ENCODE measurements at regions not wholly inside any gene's neighbourhood (a gene's known extent, or its start where the extent isn't known, plus 50 kb on each side); places are given as distances from the start of the nearest gene placed in this dataset.
"Not testable (repeated sequence)": the region's sequence is repeated elsewhere in the genome, so short reads cannot be mapped to it uniquely, and the experiment has no call there.

DNA sequence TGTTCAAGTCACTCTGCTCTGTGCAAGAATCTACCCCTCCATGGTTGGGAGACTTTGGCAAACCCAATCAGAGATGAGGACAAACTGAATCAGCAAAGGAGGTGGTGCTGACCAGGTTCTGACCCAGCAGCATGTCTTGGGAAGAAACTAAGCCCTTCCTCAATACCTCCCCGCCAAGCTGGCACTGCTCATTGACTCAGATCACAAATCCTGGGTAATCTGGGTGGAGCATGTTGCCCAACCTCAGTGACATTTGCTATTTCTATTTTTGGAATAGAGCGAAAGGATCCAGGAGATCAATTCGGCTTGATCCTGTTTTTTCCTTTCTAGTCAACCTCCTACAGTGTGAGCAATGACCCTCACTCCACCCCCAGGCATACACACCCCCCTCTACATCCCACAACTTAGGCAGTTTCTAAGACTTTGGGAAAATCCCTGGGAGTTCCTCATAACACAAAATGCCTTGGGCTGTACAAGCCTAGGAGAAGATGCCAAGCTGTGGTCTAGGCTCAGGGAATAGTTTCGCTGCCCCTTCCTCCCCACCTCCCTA lies 166.8 kb upstream of the KCNJ6 start:
- H3K4me1 ChIP-seq (ENCODE audit: insufficient read depth, low read length): no peaks in the 10 kb centered on the region
- H3K9me3 ChIP-seq (ENCODE audit: insufficient read depth, low read depth, low read length): no peaks in the 10 kb centered on the region
- H3K4me3 ChIP-seq (ENCODE audit: low read length): no peak overlapping the region
- H3K9ac ChIP-seq (ENCODE audit: low read depth, low read length): no peak overlapping the region
- no peaks in the 10 kb centered on the region for H3K27me3 ChIP-seq (ENCODE audit: insufficient read depth, low read length)
- no peak overlapping the region for H3K27ac ChIP-seq (ENCODE audit: low read length)
- H3K36me3 ChIP-seq (ENCODE audit: insufficient read depth, low read depth, low read length): no peaks in the 10 kb centered on the region

GRCh38 chr21:38083535-38083934 lies 167.3 kb upstream of the KCNJ6 start:
- H3K27ac ChIP-seq (ENCODE audit: low read length): no peak overlapping the region
- H3K9ac ChIP-seq (ENCODE audit: low read depth, low read length): no peak overlapping the region
- H3K4me3 ChIP-seq (ENCODE audit: low read length): no peak overlapping the region
- no peaks in the 10 kb centered on the region for H3K36me3 ChIP-seq (ENCODE audit: insufficient read depth, low read depth, low read length)
- no peaks in the 10 kb centered on the region for H3K9me3 ChIP-seq (ENCODE audit: insufficient read depth, low read depth, low read length)
- H3K4me1 ChIP-seq (ENCODE audit: insufficient read depth, low read length): no peaks in the 10 kb centered on the region
- H3K27me3 ChIP-seq (ENCODE audit: insufficient read depth, low read length): no peaks in the 10 kb centered on the region

DNA sequence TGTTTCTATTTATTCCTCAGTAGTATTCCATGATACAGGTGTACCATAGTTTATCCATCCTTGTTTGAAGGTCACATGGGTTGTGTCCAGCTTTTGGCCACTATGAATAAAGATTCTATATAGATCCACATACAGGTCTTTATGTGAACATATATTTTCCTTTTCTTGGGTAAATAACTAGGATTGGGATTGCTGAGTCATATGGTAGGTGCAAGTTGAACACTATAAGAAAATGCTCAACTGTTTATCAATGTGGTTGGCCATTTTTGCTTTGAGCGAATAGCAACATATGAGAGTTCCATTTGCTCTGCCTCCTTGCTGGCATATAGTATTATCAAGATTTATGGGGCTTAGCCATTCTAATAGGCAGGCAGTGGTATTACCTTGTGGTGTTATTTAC lies 170.2 kb upstream of the KCNJ15 start:
- no peaks in the 10 kb centered on the region for H3K9me3 ChIP-seq (ENCODE audit: insufficient read depth, low read depth, low read length)
- H3K36me3 ChIP-seq (ENCODE audit: insufficient read depth, low read depth, low read length): no peaks in the 10 kb centered on the region
- H3K27me3 ChIP-seq (ENCODE audit: insufficient read depth, low read length): no peaks in the 10 kb centered on the region
- no peak overlapping the region for H3K9ac ChIP-seq (ENCODE audit: low read depth, low read length)
- no peak overlapping the region for H3K27ac ChIP-seq (ENCODE audit: low read length)
- no peaks in the 10 kb centered on the region for H3K4me1 ChIP-seq (ENCODE audit: insufficient read depth, low read length)
- no peak overlapping the region for H3K4me3 ChIP-seq (ENCODE audit: low read length)

GRCh38 chr21:38088916-38089762 lies 167.7 kb upstream of the KCNJ15 start:
- no peak overlapping the region for H3K4me3 ChIP-seq (ENCODE audit: low read length)
- H3K9me3 ChIP-seq (ENCODE audit: insufficient read depth, low read depth, low read length): no peaks in the 10 kb centered on the region
- no peak overlapping the region for H3K9ac ChIP-seq (ENCODE audit: low read depth, low read length)
- no peak overlapping the region for H3K27ac ChIP-seq (ENCODE audit: low read length)
- no peaks in the 10 kb centered on the region for H3K27me3 ChIP-seq (ENCODE audit: insufficient read depth, low read length)
- H3K36me3 ChIP-seq (ENCODE audit: insufficient read depth, low read depth, low read length): no peaks in the 10 kb centered on the region
- no peaks in the 10 kb centered on the region for H3K4me1 ChIP-seq (ENCODE audit: insufficient read depth, low read length)

- no peak overlapping the region for H3K4me3 ChIP-seq (ENCODE audit: low read length)
- H3K27me3 ChIP-seq (ENCODE audit: insufficient read depth, low read length): no peaks in the 10 kb centered on the region
- no peaks in the 10 kb centered on the region for H3K36me3 ChIP-seq (ENCODE audit: insufficient read depth, low read depth, low read length)
- H3K9ac ChIP-seq (ENCODE audit: low read depth, low read length): no peak overlapping the region
- no peak overlapping the region for H3K27ac ChIP-seq (ENCODE audit: low read length)
- H3K9me3 ChIP-seq (ENCODE audit: insufficient read depth, low read depth, low read length): no peaks in the 10 kb centered on the region
- H3K4me1 ChIP-seq (ENCODE audit: insufficient read depth, low read length): no peaks in the 10 kb centered on the region
These were observed 167.1 kb upstream of the KCNJ15 start for GRCh38 chr21:38089763-38090046.

DNA sequence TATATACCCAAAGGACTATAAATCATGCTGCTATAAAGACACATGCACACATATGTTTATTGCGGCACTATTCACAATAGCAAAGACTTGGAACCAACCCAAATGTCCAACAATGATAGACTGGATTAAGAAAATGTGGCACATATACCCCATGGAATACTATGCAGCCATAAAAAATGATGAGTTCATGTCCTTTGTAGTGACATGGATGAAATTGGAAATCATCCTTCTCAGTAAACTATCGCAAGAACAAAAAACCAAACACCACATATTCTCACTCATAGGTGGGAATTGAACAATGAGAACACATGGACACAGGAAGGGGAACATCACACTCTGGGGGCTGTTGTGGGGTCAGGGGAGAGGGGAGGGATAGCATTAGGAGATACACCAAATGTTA lies 165.7 kb upstream of the KCNJ15 start:
- not testable (repeated sequence) for H3K9ac ChIP-seq (ENCODE audit: low read depth, low read length); H3K27ac ChIP-seq (ENCODE audit: low read length); H3K27me3 ChIP-seq (ENCODE audit: insufficient read depth, low read length); H3K4me3 ChIP-seq (ENCODE audit: low read length); H3K9me3 ChIP-seq (ENCODE audit: insufficient read depth, low read depth, low read length); H3K36me3 ChIP-seq (ENCODE audit: insufficient read depth, low read depth, low read length); H3K4me1 ChIP-seq (ENCODE audit: insufficient read depth, low read length)

- H3K9me3 ChIP-seq (ENCODE audit: insufficient read depth, low read depth, low read length): no peaks in the 10 kb centered on the region
- H3K27ac ChIP-seq (ENCODE audit: low read length): no peak overlapping the region
- H3K4me1 ChIP-seq (ENCODE audit: insufficient read depth, low read length): no peaks in the 10 kb centered on the region
- no peak overlapping the region for H3K4me3 ChIP-seq (ENCODE audit: low read length)
- no peaks in the 10 kb centered on the region for H3K27me3 ChIP-seq (ENCODE audit: insufficient read depth, low read length)
- no peaks in the 10 kb centered on the region for H3K36me3 ChIP-seq (ENCODE audit: insufficient read depth, low read depth, low read length)
- no peak overlapping the region for H3K9ac ChIP-seq (ENCODE audit: low read depth, low read length)
These were observed 164.7 kb upstream of the KCNJ15 start for GRCh38 chr21:38092051-38092450.

- H3K9ac ChIP-seq (ENCODE audit: low read depth, low read length): no peak overlapping the region
- no peak overlapping the region for H3K27ac ChIP-seq (ENCODE audit: low read length)
- H3K27me3 ChIP-seq (ENCODE audit: insufficient read depth, low read length): no peaks in the 10 kb centered on the region
- H3K36me3 ChIP-seq (ENCODE audit: insufficient read depth, low read depth, low read length): no peaks in the 10 kb centered on the region
- H3K4me3 ChIP-seq (ENCODE audit: low read length): no peak overlapping the region
- no peaks in the 10 kb centered on the region for H3K9me3 ChIP-seq (ENCODE audit: insufficient read depth, low read depth, low read length)
- no peaks in the 10 kb centered on the region for H3K4me1 ChIP-seq (ENCODE audit: insufficient read depth, low read length)
These were observed 161.6 kb upstream of the KCNJ15 start for GRCh38 chr21:38095220-38095619.

- no peak overlapping the region for H3K4me3 ChIP-seq (ENCODE audit: low read length)
- H3K9me3 ChIP-seq (ENCODE audit: insufficient read depth, low read depth, low read length): no peaks in the 10 kb centered on the region
- H3K9ac ChIP-seq (ENCODE audit: low read depth, low read length): no peak overlapping the region
- H3K27me3 ChIP-seq (ENCODE audit: insufficient read depth, low read length): no peaks in the 10 kb centered on the region
- H3K36me3 ChIP-seq (ENCODE audit: insufficient read depth, low read depth, low read length): no peaks in the 10 kb centered on the region
- H3K4me1 ChIP-seq (ENCODE audit: insufficient read depth, low read length): no peaks in the 10 kb centered on the region
- no peak overlapping the region for H3K27ac ChIP-seq (ENCODE audit: low read length)
These were observed 159.0 kb upstream of the KCNJ15 start for GRCh38 chr21:38097789-38098188.

GRCh38 chr21:38112219-38112789 lies 144.5 kb upstream of the KCNJ15 start:
- Histone ChIP-seq H3K4me1 (ENCODE audit: insufficient read depth, low read length) (no peaks in the 10 kb centered on the region), H3K9me3 (ENCODE audit: insufficient read depth, low read depth, low read length) (no peaks in the 10 kb centered on the region; the same call in 1 of the 2 replicates), H3K4me3 (ENCODE audit: low read length) (no peak overlapping the region), H3K36me3 (ENCODE audit: insufficient read depth, low read depth, low read length) (no peaks in the 10 kb centered on the region), H3K27me3 (ENCODE audit: insufficient read depth, low read length) (no peaks in the 10 kb centered on the region), H3K9ac (ENCODE audit: low read depth, low read length) (no peak overlapping the region), H3K27ac (ENCODE audit: low read length) (no peak overlapping the region)

- H3K9me3 ChIP-seq (ENCODE audit: insufficient read depth, low read depth, low read length): no peaks in the 10 kb centered on the region
These were observed 142.0 kb upstream of the KCNJ15 start for GRCh38 chr21:38114717-38115333.

DNA sequence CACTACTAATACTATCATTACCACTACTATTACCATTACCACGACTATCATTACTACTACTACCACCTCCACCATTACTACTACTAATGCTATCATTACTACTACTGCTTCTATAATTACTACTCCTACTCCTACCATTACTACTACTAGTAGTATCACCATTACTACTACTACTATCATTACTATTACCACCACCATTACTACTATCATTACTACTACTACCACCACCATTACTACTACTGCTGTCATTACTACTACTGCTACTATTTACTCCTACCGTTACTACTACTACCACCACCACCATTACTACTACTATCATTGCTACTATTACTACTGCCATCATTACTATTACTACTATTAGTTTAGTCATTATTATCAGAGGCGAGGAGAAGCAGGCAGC lies 140.9 kb upstream of the KCNJ15 start:
- Histone ChIP-seq H3K27me3 (ENCODE audit: insufficient read depth, low read length) (no peaks in the 10 kb centered on the region), H3K4me1 (ENCODE audit: insufficient read depth, low read length) (no peaks in the 10 kb centered on the region), H3K27ac (ENCODE audit: low read length) (no peak overlapping the region), H3K9ac (ENCODE audit: low read depth, low read length) (no peak overlapping the region), H3K36me3 (ENCODE audit: insufficient read depth, low read depth, low read length) (no peaks in the 10 kb centered on the region), H3K4me3 (ENCODE audit: low read length) (no peak overlapping the region), H3K9me3 (ENCODE audit: insufficient read depth, low read depth, low read length) (no peaks in the 10 kb centered on the region)

More at GRCh38 chr21:38114717-38115333, 142.0 kb upstream of the KCNJ15 start:
- no peaks in the 10 kb centered on the region for H3K36me3 ChIP-seq (ENCODE audit: insufficient read depth, low read depth, low read length)
- no peak overlapping the region for H3K4me3 ChIP-seq (ENCODE audit: low read length)
- no peaks in the 10 kb centered on the region for H3K27me3 ChIP-seq (ENCODE audit: insufficient read depth, low read length)
- H3K9ac ChIP-seq (ENCODE audit: low read depth, low read length): no peak overlapping the region
- no peak overlapping the region for H3K27ac ChIP-seq (ENCODE audit: low read length)
- H3K4me1 ChIP-seq (ENCODE audit: insufficient read depth, low read length): no peaks in the 10 kb centered on the region
